ENCODE measurements at regions not wholly inside any gene's neighbourhood (a gene's known extent, or its start where the extent isn't known, plus 50 kb on each side); places are given as distances from the start of the nearest gene placed in this dataset.

DNA sequence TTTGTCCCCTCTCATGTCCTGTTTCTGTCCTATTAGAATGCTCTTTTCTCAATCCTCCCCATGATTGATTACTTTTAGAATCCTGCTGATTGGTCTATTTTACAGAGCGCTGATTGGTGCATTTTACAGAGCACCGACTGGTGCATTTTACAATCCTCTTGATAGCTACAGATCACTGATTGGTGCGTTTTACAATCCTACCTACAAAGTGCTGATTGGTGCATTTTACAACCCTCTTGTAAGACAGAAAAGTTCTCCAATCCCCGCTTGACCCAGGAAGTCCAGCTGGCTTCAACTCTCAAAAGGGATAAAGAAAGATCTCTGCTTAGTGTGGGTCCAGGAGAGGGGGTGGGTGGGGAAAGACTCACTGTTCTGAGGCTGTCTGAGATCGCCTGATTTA is 71.3 kb downstream of the DHRS2 start:
- intact Hi-C loops (cut with DNase I, micrococcal nuclease): no loop called here

DNA sequence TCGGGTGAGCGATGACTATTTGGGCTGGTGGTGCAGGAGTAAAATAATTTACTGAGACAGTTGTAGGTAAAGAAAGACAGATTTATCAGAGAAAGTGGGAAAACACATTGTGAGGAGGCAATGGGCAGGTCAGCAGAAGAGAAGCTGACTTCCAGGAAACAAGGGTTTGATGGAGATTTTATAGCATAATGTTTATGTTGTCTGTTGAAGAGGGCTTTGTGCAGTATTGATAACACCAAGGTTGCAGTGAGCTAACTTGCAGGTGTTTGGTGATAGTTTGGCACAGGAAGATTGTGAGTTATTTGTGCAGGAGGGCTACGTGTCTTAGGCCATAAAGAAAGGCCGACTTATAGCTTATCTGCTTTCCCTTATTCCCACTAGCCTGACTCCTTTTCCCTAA is 72.2 kb downstream of the DHRS2 start:
- H3K27ac ChIP-seq (ENCODE audit: low read depth in 1 of 2, low read length in 2 of 2): no peak overlapping the region
- ATAC-seq (ENCODE audit: poor library complexity) (no peak), DNase-seq (no peak)
- no peaks in the 10 kb centered on the region for H3K36me3 ChIP-seq (ENCODE audit: insufficient read depth, low read length)
- no peaks in the 10 kb centered on the region for H3K4me1 ChIP-seq (ENCODE audit: insufficient read depth, low read length)
- Mint-ChIP-seq H3K9me3 (no peaks in the 10 kb centered on the region), H3K36me3 (ENCODE audit: low read depth) (no peaks in the 10 kb centered on the region), H3K4me3 (no peak overlapping the region), H3K27me3 (peaks cover 42% of the 10 kb centered on the region), H3K4me1 (ENCODE audit: low read depth) (no peaks in the 10 kb centered on the region), H3K27ac (no peak overlapping the region)
- ChIA-PET POLR2A (no interaction called here), CTCF (no interaction called here)
- TF ChIP-seq, protein P1, sequence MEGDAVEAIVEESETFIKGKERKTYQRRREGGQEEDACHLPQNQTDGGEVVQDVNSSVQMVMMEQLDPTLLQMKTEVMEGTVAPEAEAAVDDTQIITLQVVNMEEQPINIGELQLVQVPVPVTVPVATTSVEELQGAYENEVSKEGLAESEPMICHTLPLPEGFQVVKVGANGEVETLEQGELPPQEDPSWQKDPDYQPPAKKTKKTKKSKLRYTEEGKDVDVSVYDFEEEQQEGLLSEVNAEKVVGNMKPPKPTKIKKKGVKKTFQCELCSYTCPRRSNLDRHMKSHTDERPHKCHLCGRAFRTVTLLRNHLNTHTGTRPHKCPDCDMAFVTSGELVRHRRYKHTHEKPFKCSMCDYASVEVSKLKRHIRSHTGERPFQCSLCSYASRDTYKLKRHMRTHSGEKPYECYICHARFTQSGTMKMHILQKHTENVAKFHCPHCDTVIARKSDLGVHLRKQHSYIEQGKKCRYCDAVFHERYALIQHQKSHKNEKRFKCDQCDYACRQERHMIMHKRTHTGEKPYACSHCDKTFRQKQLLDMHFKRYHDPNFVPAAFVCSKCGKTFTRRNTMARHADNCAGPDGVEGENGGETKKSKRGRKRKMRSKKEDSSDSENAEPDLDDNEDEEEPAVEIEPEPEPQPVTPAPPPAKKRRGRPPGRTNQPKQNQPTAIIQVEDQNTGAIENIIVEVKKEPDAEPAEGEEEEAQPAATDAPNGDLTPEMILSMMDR (IDR thresholded peaks at IDR 0.05): no peak
- H3K4me3 ChIP-seq (ENCODE audit: low read length): no peak overlapping the region
- no peaks in the 10 kb centered on the region for H3K27me3 ChIP-seq (ENCODE audit: control insufficient read depth in 1 of 2, insufficient read depth in 2 of 2, low read length in 2 of 2)
- H3K9me3 ChIP-seq (ENCODE audit: control insufficient read depth in 1 of 2, insufficient read depth in 1 of 2, low read length in 2 of 2): peaks cover 8 to 12% of the 10 kb centered on the region in 2 experiments
- intact Hi-C loops (cut with DNase I, micrococcal nuclease): no loop called here

More for the DNA sequence above, 71.3 kb downstream of the DHRS2 start:
- no peaks in the 10 kb centered on the region for H3K36me3 ChIP-seq (ENCODE audit: insufficient read depth, low read length)
- H3K27me3 Mint-ChIP-seq: peaks cover 38% of the 10 kb centered on the region
- H3K4me1 ChIP-seq (ENCODE audit: insufficient read depth, low read length): no peaks in the 10 kb centered on the region
- peaks cover 3% of the 10 kb centered on the region for H3K9me3 Mint-ChIP-seq
- H3K27ac Mint-ChIP-seq: no peak overlapping the region
- TF ChIP-seq, protein P1 (IDR thresholded peaks at IDR 0.05): no peak
- peaks cover 0 to 5% of the 10 kb centered on the region in 2 experiments for H3K27me3 ChIP-seq (ENCODE audit: control insufficient read depth in 1 of 2, insufficient read depth in 2 of 2, low read length in 2 of 2)
- H3K4me1 Mint-ChIP-seq (ENCODE audit: low read depth): no peaks in the 10 kb centered on the region
- ChIA-PET POLR2A (no interaction called here), CTCF (no interaction called here)
- H3K27ac ChIP-seq (ENCODE audit: low read depth in 1 of 2, low read length in 2 of 2): no peak overlapping the region
- no peaks in the 10 kb centered on the region for H3K36me3 Mint-ChIP-seq (ENCODE audit: low read depth)
- no peak for DNase-seq
- ATAC-seq (ENCODE audit: poor library complexity): no peak
- peaks cover 8 to 12% of the 10 kb centered on the region in 2 experiments for H3K9me3 ChIP-seq (ENCODE audit: control insufficient read depth in 1 of 2, insufficient read depth in 1 of 2, low read length in 2 of 2)
- no peak overlapping the region for H3K4me3 Mint-ChIP-seq
- no peak overlapping the region for H3K4me3 ChIP-seq (ENCODE audit: low read length)

DNA sequence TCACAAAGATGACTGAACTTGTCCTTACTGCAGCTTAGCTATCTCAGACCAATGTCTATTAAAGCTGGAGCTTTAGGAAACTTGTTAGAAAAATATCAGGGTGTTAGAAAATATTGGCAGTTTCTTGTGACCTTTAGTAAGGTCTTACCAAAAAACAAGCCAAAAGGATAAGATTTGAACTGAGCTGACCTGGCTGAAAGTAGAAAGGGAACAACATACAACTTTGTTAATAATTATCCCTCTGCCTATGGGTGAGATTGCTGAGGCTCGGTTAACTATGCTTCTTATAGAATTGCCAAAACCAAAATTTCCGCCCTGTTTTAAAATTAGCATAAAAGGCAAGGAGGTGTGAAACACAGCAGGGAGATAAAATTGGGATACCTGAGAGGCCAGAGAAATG is 73.8 kb downstream of the DHRS2 start:
- POLR2A ChIA-PET: no interaction called here
- CTCF ChIA-PET: no interaction called here
- H3K9me3 ChIP-seq (ENCODE audit: control insufficient read depth in 1 of 2, insufficient read depth in 1 of 2, low read length in 2 of 2): peaks cover 7 to 8% of the 10 kb centered on the region in 2 experiments
- Mint-ChIP-seq H3K9me3 (no peaks in the 10 kb centered on the region), H3K4me1 (ENCODE audit: low read depth) (no peaks in the 10 kb centered on the region), H3K27ac (no peak overlapping the region), H3K4me3 (no peak overlapping the region), H3K27me3 (peaks cover 44% of the 10 kb centered on the region), H3K36me3 (ENCODE audit: low read depth) (no peaks in the 10 kb centered on the region)
- H3K4me3 ChIP-seq (ENCODE audit: low read length): no peak overlapping the region
- no peaks in the 10 kb centered on the region for H3K4me1 ChIP-seq (ENCODE audit: insufficient read depth, low read length)
- no peaks in the 10 kb centered on the region for H3K36me3 ChIP-seq (ENCODE audit: insufficient read depth, low read length)
- DNase-seq (no peak), ATAC-seq (ENCODE audit: poor library complexity) (no peak)
- H3K27ac ChIP-seq (ENCODE audit: low read depth in 1 of 2, low read length in 2 of 2): no peak overlapping the region
- H3K27me3 ChIP-seq (ENCODE audit: control insufficient read depth in 1 of 2, insufficient read depth in 2 of 2, low read length in 2 of 2): peaks cover 0 to 3% of the 10 kb centered on the region in 2 experiments
- TF ChIP-seq, protein P1 (IDR thresholded peaks at IDR 0.05): no peak
- intact Hi-C loops (cut with DNase I, micrococcal nuclease): no loop called here
